ENCODE measurements at regions not wholly inside any gene's neighbourhood (a gene's known extent, or its start where the extent isn't known, plus 50 kb on each side); places are given as distances from the start of the nearest gene placed in this dataset.

DNA sequence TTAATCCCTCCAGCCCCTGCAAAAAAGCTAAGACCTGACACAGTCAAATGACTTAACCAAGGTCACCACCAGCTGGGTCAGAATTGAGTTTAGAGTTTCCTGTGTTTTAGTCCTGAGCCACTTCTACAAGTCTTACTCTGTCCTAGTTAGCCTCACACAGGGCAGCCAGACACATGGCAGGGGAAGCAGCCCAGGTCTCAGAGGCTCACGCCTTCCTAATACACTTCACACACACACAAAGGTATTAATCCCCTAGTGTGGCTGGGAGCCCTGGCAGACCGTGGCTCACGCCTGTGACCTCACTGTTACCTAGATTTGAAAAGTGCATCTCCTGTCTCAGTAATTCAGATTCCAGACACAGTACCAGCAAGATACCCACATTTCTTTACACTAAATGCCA, 77.4 kb upstream of the WWC1 start:
- in situ Hi-C loops (cut with MboI; ENCODE audit: low pct_ligation_motif_present in 1 of 4, low pct_unique_long_range_greater_than_20kb in 1 of 4, low sequenced_read_pairs in 3 of 4): loop anchor here (10.0 to 25.0 kb wide), 5 partner anchors 89 to 502 kb away; no protein-coding TSS in a partner anchor
- no peaks in the 10 kb centered on the region for H3K27me3 ChIP-seq
- TF ChIP-seq POLR2AphosphoS5 (IDR thresholded peaks at IDR 0.05) (no peak), EP300 (IDR thresholded peaks at IDR 0.05; ENCODE audit: low read depth) (no peak), POLR2A (IDR thresholded peaks at IDR 0.05) (no peak)
- TF ChIP-seq, protein P1, sequence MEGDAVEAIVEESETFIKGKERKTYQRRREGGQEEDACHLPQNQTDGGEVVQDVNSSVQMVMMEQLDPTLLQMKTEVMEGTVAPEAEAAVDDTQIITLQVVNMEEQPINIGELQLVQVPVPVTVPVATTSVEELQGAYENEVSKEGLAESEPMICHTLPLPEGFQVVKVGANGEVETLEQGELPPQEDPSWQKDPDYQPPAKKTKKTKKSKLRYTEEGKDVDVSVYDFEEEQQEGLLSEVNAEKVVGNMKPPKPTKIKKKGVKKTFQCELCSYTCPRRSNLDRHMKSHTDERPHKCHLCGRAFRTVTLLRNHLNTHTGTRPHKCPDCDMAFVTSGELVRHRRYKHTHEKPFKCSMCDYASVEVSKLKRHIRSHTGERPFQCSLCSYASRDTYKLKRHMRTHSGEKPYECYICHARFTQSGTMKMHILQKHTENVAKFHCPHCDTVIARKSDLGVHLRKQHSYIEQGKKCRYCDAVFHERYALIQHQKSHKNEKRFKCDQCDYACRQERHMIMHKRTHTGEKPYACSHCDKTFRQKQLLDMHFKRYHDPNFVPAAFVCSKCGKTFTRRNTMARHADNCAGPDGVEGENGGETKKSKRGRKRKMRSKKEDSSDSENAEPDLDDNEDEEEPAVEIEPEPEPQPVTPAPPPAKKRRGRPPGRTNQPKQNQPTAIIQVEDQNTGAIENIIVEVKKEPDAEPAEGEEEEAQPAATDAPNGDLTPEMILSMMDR (IDR thresholded peaks at IDR 0.05): no peak
- intact Hi-C loops (cut with DNase I; ENCODE audit: low total_unique reads): loop anchor here (10.0 kb wide), 1 partner anchor 489 kb away; no protein-coding TSS in a partner anchor
- peaks cover 0 to 7% (median 1%) of the 10 kb centered on the region in 4 donors for H3K4me1 ChIP-seq
- DNase-seq: no peak
- whole genome bisulfite sequencing, 2 donors (ENCODE audit: low coverage in 1 of 2): 96 to 100% methylated on average over 2 to 3 of the region's 3 CpGs
- H3K4me3 ChIP-seq: no peak overlapping the region
- no peak overlapping the region for H3K27ac ChIP-seq
- H3K36me3 ChIP-seq: no peaks in the 10 kb centered on the region
- no peaks in the 10 kb centered on the region for H3K9me3 ChIP-seq

DNA sequence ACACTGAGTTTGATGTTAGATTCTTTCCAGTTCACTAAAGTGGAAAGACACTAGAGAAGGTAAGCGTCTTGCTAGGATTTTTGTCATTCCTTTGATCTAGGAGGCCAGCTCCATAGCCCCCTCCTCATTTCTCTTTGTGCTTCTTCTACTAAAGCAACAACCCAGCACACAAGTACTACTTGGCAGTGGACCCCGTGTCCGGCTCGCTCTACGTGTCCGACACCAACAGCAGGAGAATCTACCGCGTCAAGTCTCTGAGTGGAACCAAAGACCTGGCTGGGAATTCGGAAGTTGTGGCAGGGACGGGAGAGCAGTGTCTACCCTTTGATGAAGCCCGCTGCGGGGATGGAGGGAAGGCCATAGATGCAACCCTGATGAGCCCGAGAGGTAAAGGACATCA, 76.6 kb upstream of the WWC1 start:
- H3K27me3 ChIP-seq: no peaks in the 10 kb centered on the region
- 91 to 92% methylated on average over 11 to 13 of the region's 13 CpGs for WGBS, 2 donors (ENCODE audit: low coverage in 1 of 2)
- in situ Hi-C loops (cut with MboI; ENCODE audit: low pct_ligation_motif_present in 1 of 4, low pct_unique_long_range_greater_than_20kb in 1 of 4, low sequenced_read_pairs in 3 of 4): loop anchor here (10.0 to 25.0 kb wide), 5 partner anchors 90 to 503 kb away; no protein-coding TSS in a partner anchor
- no peak overlapping the region for H3K27ac ChIP-seq
- H3K9me3 ChIP-seq: no peaks in the 10 kb centered on the region
- DNase-seq: no peak
- H3K4me3 ChIP-seq: no peak overlapping the region
- TF ChIP-seq EP300 (IDR thresholded peaks at IDR 0.05; ENCODE audit: low read depth) (no peak), POLR2AphosphoS5 (IDR thresholded peaks at IDR 0.05) (no peak), POLR2A (IDR thresholded peaks at IDR 0.05) (no peak)
- TF ChIP-seq, protein P1 (IDR thresholded peaks at IDR 0.05): no peak
- intact Hi-C loops (cut with DNase I; ENCODE audit: low total_unique reads): loop anchor here (10.0 kb wide), 1 partner anchor 490 kb away; no protein-coding TSS in a partner anchor
- peaks cover 0 to 11% (median 1%) of the 10 kb centered on the region in 4 donors for H3K4me1 ChIP-seq
- no peaks in the 10 kb centered on the region for H3K36me3 ChIP-seq

DNA sequence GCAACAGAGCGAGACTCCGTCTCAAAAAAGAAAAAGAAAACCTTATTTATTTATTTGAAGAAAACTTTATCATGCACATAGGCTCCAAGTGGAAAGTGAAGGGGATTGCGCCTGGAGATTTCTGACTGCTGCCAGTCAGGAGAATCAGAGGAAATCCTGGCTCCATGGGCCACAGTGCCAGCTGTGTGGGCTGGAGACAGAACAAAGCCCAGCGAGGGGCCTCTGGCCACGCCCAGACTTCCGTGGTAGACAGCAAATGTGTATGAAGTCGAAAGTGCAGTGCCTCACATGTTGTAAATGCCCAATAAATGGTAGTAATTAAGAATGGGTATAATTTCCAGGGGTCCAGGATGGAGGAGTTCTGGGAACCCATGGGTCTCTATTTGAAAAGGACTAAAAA, 75.8 kb upstream of the WWC1 start:
- intact Hi-C loops (cut with DNase I; ENCODE audit: low total_unique reads) (loop anchor here (10.0 kb wide), 1 partner anchor 491 kb away; no protein-coding TSS in a partner anchor), in situ Hi-C loops (cut with MboI; ENCODE audit: low pct_ligation_motif_present in 1 of 4, low pct_unique_long_range_greater_than_20kb in 1 of 4, low sequenced_read_pairs in 3 of 4) (loop anchor here (10.0 to 25.0 kb wide), 5 partner anchors 91 to 503 kb away; no protein-coding TSS in a partner anchor)
- 56 to 66% methylated on average over 7 of the region's 7 CpGs for WGBS, 2 donors (ENCODE audit: low coverage in 1 of 2)
- Histone ChIP-seq H3K4me3 (no peak overlapping the region), H3K9me3 (no peaks in the 10 kb centered on the region), H3K4me1 (peaks cover 0 to 11% (median 1%) of the 10 kb centered on the region in 4 donors), H3K27ac (no peak overlapping the region), H3K36me3 (no peaks in the 10 kb centered on the region), H3K27me3 (peaks cover 3% of the 10 kb centered on the region)
- peak; percentile 13 for DNase-seq
- TF ChIP-seq EP300 (IDR thresholded peaks at IDR 0.05; ENCODE audit: low read depth) (no peak), POLR2AphosphoS5 (IDR thresholded peaks at IDR 0.05) (no peak), POLR2A (IDR thresholded peaks at IDR 0.05) (no peak)
- TF ChIP-seq, protein P1 (IDR thresholded peaks at IDR 0.05): no peak

DNA sequence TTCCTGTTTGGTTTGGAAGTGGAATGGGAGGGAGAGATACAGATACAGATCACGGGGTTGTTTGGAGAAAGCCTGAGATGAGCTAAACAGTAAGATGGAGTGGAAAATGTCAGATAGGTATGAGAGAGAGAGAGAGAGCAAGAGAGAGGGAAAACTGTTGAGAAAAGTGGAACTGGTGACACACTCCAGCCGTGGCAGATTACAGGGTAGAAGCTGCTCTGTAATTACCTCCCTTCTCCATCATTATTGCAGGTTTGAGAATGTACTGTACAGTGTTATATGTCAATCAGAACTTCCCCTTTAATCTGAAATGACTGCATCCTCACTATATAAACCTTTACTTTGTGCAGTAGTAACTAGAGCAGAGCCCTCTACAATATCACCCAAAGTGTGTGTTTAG, 74.5 kb upstream of the WWC1 start:
- no peaks in the 10 kb centered on the region for H3K36me3 ChIP-seq
- DNase-seq: no peak
- 31 to 39% methylated on average over 2 of the region's 2 CpGs for WGBS, 2 donors (ENCODE audit: low coverage in 1 of 2)
- TF ChIP-seq POLR2AphosphoS5 (IDR thresholded peaks at IDR 0.05) (no peak), POLR2A (IDR thresholded peaks at IDR 0.05) (no peak), EP300 (IDR thresholded peaks at IDR 0.05; ENCODE audit: low read depth) (no peak)
- TF ChIP-seq, protein P1 (IDR thresholded peaks at IDR 0.05): no peak
- no peak overlapping the region for H3K27ac ChIP-seq
- H3K9me3 ChIP-seq: no peaks in the 10 kb centered on the region
- intact Hi-C loops (cut with DNase I; ENCODE audit: low total_unique reads) (loop anchor here (10.0 kb wide), 1 partner anchor 492 kb away; no protein-coding TSS in a partner anchor), in situ Hi-C loops (cut with MboI; ENCODE audit: low pct_ligation_motif_present in 1 of 4, low pct_unique_long_range_greater_than_20kb in 1 of 4, low sequenced_read_pairs in 3 of 4) (loop anchor here (10.0 to 25.0 kb wide), 5 partner anchors 92 to 505 kb away; no protein-coding TSS in a partner anchor)
- H3K27me3 ChIP-seq: peaks cover 7% of the 10 kb centered on the region
- no peak overlapping the region for H3K4me3 ChIP-seq
- peaks cover 0 to 11% (median 1%) of the 10 kb centered on the region in 4 donors for H3K4me1 ChIP-seq

All from transverse colon (tissue), 4 donors.